ENCODE measurements at regions not wholly inside any gene's neighbourhood (a gene's known extent, or its start where the extent isn't known, plus 50 kb on each side); places are given as distances from the start of the nearest gene placed in this dataset.

DNA sequence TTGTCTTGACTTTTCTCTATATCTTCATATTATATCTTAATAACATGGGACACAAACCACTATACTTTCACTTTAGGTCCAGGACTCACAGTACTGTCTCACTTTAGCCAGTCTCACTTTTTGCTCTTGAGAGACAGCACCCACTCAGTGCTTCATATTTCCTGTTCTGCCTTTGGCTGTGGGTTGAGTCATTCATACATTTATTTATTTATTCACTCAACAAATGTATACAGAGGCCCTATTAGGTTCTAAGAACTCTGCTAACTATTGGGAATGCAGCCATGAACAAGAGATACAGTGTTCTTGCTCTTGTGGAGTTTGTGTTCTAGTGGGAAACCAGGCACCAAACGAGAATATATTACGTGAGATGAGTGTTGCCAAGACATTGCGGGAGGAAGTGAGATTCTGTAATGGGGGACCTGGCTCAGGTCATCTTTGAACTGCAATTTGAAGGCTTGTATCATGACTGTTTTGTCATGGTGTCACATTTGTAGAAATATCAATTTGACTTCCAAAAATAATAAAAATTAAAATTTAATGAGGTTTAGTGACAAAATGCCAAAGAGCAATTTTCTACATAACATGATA, 190.1 kb downstream of the SDHAF3 start:
- TF ChIP-seq CREB1 (CRISPR knock-in tag; IDR thresholded peaks at IDR 0.05; ENCODE audit: low read depth): no peak
- TF ChIP-seq, protein P1, sequence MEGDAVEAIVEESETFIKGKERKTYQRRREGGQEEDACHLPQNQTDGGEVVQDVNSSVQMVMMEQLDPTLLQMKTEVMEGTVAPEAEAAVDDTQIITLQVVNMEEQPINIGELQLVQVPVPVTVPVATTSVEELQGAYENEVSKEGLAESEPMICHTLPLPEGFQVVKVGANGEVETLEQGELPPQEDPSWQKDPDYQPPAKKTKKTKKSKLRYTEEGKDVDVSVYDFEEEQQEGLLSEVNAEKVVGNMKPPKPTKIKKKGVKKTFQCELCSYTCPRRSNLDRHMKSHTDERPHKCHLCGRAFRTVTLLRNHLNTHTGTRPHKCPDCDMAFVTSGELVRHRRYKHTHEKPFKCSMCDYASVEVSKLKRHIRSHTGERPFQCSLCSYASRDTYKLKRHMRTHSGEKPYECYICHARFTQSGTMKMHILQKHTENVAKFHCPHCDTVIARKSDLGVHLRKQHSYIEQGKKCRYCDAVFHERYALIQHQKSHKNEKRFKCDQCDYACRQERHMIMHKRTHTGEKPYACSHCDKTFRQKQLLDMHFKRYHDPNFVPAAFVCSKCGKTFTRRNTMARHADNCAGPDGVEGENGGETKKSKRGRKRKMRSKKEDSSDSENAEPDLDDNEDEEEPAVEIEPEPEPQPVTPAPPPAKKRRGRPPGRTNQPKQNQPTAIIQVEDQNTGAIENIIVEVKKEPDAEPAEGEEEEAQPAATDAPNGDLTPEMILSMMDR (conservative IDR thresholded peaks at IDR 0.05; ENCODE audit: low read depth in 2 of 2): no peak
- TF ChIP-seq, protein P2, sequence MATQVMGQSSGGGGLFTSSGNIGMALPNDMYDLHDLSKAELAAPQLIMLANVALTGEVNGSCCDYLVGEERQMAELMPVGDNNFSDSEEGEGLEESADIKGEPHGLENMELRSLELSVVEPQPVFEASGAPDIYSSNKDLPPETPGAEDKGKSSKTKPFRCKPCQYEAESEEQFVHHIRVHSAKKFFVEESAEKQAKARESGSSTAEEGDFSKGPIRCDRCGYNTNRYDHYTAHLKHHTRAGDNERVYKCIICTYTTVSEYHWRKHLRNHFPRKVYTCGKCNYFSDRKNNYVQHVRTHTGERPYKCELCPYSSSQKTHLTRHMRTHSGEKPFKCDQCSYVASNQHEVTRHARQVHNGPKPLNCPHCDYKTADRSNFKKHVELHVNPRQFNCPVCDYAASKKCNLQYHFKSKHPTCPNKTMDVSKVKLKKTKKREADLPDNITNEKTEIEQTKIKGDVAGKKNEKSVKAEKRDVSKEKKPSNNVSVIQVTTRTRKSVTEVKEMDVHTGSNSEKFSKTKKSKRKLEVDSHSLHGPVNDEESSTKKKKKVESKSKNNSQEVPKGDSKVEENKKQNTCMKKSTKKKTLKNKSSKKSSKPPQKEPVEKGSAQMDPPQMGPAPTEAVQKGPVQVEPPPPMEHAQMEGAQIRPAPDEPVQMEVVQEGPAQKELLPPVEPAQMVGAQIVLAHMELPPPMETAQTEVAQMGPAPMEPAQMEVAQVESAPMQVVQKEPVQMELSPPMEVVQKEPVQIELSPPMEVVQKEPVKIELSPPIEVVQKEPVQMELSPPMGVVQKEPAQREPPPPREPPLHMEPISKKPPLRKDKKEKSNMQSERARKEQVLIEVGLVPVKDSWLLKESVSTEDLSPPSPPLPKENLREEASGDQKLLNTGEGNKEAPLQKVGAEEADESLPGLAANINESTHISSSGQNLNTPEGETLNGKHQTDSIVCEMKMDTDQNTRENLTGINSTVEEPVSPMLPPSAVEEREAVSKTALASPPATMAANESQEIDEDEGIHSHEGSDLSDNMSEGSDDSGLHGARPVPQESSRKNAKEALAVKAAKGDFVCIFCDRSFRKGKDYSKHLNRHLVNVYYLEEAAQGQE (IDR thresholded peaks at IDR 0.05; ENCODE audit: unreplicated experiment): no peak
- TF ChIP-seq EZH2 (IDR thresholded peaks at IDR 0.05; ENCODE audit: low read depth, unreplicated experiment): no peak
- no peak for TF ChIP-seq NANOG (IDR thresholded peaks at IDR 0.05; ENCODE audit: borderline replicate concordance)
- TF ChIP-seq JUNB (IDR thresholded peaks at IDR 0.05; ENCODE audit: unreplicated experiment): no peak
- TF ChIP-seq EZH2phosphoT487 (IDR thresholded peaks at IDR 0.05; ENCODE audit: unreplicated experiment): no peak
- no peak for TF ChIP-seq POLR2AphosphoS5 (IDR thresholded peaks at IDR 0.05; ENCODE audit: low read depth)
- TF ChIP-seq, protein P3, sequence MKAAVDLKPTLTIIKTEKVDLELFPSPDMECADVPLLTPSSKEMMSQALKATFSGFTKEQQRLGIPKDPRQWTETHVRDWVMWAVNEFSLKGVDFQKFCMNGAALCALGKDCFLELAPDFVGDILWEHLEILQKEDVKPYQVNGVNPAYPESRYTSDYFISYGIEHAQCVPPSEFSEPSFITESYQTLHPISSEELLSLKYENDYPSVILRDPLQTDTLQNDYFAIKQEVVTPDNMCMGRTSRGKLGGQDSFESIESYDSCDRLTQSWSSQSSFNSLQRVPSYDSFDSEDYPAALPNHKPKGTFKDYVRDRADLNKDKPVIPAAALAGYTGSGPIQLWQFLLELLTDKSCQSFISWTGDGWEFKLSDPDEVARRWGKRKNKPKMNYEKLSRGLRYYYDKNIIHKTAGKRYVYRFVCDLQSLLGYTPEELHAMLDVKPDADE (IDR thresholded peaks at IDR 0.05): no peak
- no peak for TF ChIP-seq ZNF114 (CRISPR knock-in tag; IDR thresholded peaks at IDR 0.05)
- no peak for TF ChIP-seq ZNF331 (CRISPR knock-in tag; IDR thresholded peaks at IDR 0.05; ENCODE audit: low read depth)
- no peak for TF ChIP-seq ZNF462 (CRISPR knock-in tag; IDR thresholded peaks at IDR 0.05)

All from GM23338 (cell line).